ENCODE measurements at regions not wholly inside any gene's neighbourhood (a gene's known extent, or its start where the extent isn't known, plus 50 kb on each side); places are given as distances from the start of the nearest gene placed in this dataset.

DNA sequence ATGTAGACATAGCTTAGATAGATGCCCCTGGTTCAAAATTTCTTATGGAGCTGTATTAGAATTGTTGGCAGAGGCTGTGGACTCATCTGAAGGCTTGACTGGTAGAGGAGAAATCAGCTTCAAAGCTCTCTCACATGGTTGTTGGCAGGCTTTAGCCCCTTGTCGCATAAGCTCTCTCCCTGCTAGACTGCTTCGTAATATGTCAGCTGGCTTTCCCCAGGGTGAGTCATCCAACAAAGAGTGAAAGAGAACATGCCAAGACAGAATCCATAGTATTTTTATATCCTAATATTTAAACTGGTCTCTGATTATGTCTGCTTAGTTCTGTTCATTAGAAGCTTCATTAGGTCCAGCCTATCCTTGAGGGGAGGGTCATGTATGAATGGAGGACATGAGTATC is 427.4 kb upstream of the NAALADL2 start:
- TF ChIP-seq, protein P1, sequence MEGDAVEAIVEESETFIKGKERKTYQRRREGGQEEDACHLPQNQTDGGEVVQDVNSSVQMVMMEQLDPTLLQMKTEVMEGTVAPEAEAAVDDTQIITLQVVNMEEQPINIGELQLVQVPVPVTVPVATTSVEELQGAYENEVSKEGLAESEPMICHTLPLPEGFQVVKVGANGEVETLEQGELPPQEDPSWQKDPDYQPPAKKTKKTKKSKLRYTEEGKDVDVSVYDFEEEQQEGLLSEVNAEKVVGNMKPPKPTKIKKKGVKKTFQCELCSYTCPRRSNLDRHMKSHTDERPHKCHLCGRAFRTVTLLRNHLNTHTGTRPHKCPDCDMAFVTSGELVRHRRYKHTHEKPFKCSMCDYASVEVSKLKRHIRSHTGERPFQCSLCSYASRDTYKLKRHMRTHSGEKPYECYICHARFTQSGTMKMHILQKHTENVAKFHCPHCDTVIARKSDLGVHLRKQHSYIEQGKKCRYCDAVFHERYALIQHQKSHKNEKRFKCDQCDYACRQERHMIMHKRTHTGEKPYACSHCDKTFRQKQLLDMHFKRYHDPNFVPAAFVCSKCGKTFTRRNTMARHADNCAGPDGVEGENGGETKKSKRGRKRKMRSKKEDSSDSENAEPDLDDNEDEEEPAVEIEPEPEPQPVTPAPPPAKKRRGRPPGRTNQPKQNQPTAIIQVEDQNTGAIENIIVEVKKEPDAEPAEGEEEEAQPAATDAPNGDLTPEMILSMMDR (IDR thresholded peaks at IDR 0.05): no peak
- TF ChIP-seq POLR2A (IDR thresholded peaks at IDR 0.05): no peak

All from esophagus squamous epithelium (tissue), 4 donors.